Gastroesophageal sphincter (tissue), 3 donors: ENCODE measurements at regions not wholly inside any gene's neighbourhood (a gene's known extent, or its start where the extent isn't known, plus 50 kb on each side); places are given as distances from the start of the nearest gene placed in this dataset.

ENCODE experiments used
- CTCF ChIP-seq, 4 experiments: fragments of 200-600 bp in 2 of 4; fragments of 450-650 bp in 2 of 4; sonication (generic) in 1 of 4; IDR thresholded peaks; one replicate each; pipeline ENCODE4 v1.5.1; 2017 to 2019; ENCODE audit warnings: antibody characterized with exemption in 4 of 4, mild to moderate bottlenecking in 2 of 4, moderate library complexity in 2 of 4
- POLR2A ChIP-seq, 2 donors: fragments of 450-650 bp; IDR thresholded peaks; one replicate each; pipeline ENCODE4 v1.6.1; 2017; ENCODE audit warnings: antibody characterized with exemption in 2 of 2, mild to moderate bottlenecking in 2 of 2, moderate library complexity in 1 of 2

- TF ChIP-seq CTCF (IDR thresholded peaks at IDR 0.05) (no peak), POLR2A (IDR thresholded peaks at IDR 0.05) (no peak)
These were observed 394.1 kb downstream of the SOX2 start for GRCh38 chr3:182105875-182106274.
